ENCODE measurements at regions not wholly inside any gene's neighbourhood (a gene's known extent, or its start where the extent isn't known, plus 50 kb on each side); places are given as distances from the start of the nearest gene placed in this dataset.

DNA sequence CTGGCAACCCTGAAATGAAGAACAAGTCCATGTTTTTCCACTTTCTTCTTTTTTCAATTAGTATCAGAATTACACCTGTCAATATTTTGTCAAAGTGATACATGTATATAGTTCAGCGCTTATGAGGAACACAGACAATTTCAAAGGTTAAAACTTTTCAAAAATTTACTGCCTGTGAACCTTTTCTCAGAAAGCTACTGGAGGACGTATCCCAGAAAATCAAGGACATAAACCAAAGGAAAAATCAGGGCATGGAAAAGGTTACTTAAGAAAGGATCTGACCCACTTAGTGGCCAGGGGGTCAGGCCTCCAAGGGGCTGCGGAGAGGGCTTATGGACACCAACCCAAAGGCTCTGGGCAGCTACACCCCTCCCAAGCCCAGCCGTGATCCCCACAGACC is 81.1 kb upstream of the ACTRT2 start:
- CTCF ChIA-PET, result no interaction called here

DNA sequence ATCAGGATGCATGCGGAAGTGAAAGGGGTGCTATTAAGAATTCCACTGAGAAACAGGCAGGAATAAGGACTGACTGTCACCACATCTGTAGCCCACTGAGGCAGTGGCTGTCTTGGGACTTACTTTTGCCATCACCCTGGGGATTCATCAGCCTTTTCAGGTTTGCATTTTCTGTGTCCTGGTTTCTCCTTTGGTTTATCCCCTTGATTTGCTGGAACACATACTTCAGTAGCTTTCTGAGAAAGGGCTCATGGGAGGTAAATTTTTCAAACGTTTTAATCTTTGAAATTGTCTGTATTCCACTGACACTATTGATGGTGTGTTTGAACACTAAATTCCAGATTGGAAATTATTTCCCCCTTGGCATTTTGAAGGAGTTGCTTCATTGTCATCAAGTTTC is 80.2 kb upstream of the ACTRT2 start:
- H3K9me3 ChIP-seq (ENCODE audit: insufficient read depth, low read depth), result no peaks in the 10 kb centered on the region
- no peak overlapping the region for H3K4me3 ChIP-seq
- H3K4me1 ChIP-seq (replicated peaks; ENCODE audit: insufficient read depth), result no peaks in the 10 kb centered on the region
- H3K79me2 ChIP-seq (ENCODE audit: low read depth), result no peaks in the 10 kb centered on the region
- peaks cover 53% of the 10 kb centered on the region for H3K27me3 ChIP-seq (ENCODE audit: insufficient read depth, low read depth)
- intact Hi-C loops (cut with micrococcal nuclease; ENCODE audit: unreplicated experiment), result no loop called here
- H3K36me3 ChIP-seq (ENCODE audit: low read depth), result no peaks in the 10 kb centered on the region
- no peak overlapping the region for H2AFZ ChIP-seq
- TF ChIP-seq EZH2 (IDR thresholded peaks at IDR 0.05; ENCODE audit: low read depth), result no peak
- TF ChIP-seq CTCF (conservative IDR thresholded peaks at IDR 0.05), result no peak
- DNase-seq, result no peak
- no peak overlapping the region for H3K27ac ChIP-seq
- H4K20me1 ChIP-seq (ENCODE audit: insufficient read depth), result no peaks in the 10 kb centered on the region
- POLR2A ChIA-PET (ENCODE audit: unreplicated experiment), result no interaction called here
- BruUV-seq (replicated peaks), result no TSS peak
- CTCF ChIA-PET, result no interaction called here
- H3K9me2 ChIP-seq (ENCODE audit: insufficient read depth), result no peaks in the 10 kb centered on the region
- no peak overlapping the region for H3K4me2 ChIP-seq
- H3F3A ChIP-seq (ENCODE audit: insufficient read depth, low read depth), result 0 out of 2 replicates have a peak, but pooled peaks cover 6% of the 10 kb centered on the region

More for the DNA sequence above, 81.1 kb upstream of the ACTRT2 start:
- H3K4me1 ChIP-seq (replicated peaks; ENCODE audit: insufficient read depth), result no peaks in the 10 kb centered on the region
- no peaks in the 10 kb centered on the region for H4K20me1 ChIP-seq (ENCODE audit: insufficient read depth)
- BruUV-seq (replicated peaks), result no TSS peak
- no peak for TF ChIP-seq CTCF (conservative IDR thresholded peaks at IDR 0.05)
- no peak for TF ChIP-seq EZH2 (IDR thresholded peaks at IDR 0.05; ENCODE audit: low read depth)
- peaks cover 59% of the 10 kb centered on the region for H3K27me3 ChIP-seq (ENCODE audit: insufficient read depth, low read depth)
- DNase-seq, result no peak
- no peaks in the 10 kb centered on the region for H3K36me3 ChIP-seq (ENCODE audit: low read depth)
- H3K9me3 ChIP-seq (ENCODE audit: insufficient read depth, low read depth), result no peaks in the 10 kb centered on the region
- H3K27ac ChIP-seq, result no peak overlapping the region
- POLR2A ChIA-PET (ENCODE audit: unreplicated experiment), result no interaction called here
- H3K79me2 ChIP-seq (ENCODE audit: low read depth), result no peaks in the 10 kb centered on the region
- 0 out of 2 replicates have a peak, but pooled peaks cover 6% of the 10 kb centered on the region for H3F3A ChIP-seq (ENCODE audit: insufficient read depth, low read depth)
- no peak overlapping the region for H3K4me2 ChIP-seq
- H3K4me3 ChIP-seq, result no peak overlapping the region
- H2AFZ ChIP-seq, result no peak overlapping the region
- H3K9me2 ChIP-seq (ENCODE audit: insufficient read depth), result no peaks in the 10 kb centered on the region
- intact Hi-C loops (cut with micrococcal nuclease; ENCODE audit: unreplicated experiment), result no loop called here

- intact Hi-C loops (cut with micrococcal nuclease; ENCODE audit: unreplicated experiment), result no loop called here
- no peak overlapping the region for H2AFZ ChIP-seq
- H4K20me1 ChIP-seq (ENCODE audit: insufficient read depth), result no peaks in the 10 kb centered on the region
- H3K27ac ChIP-seq, result no peak overlapping the region
- TF ChIP-seq EZH2 (IDR thresholded peaks at IDR 0.05; ENCODE audit: low read depth) (no peak), CTCF (conservative IDR thresholded peaks at IDR 0.05) (no peak)
- no peak overlapping the region for H3K4me3 ChIP-seq
- H3K27me3 ChIP-seq (ENCODE audit: insufficient read depth, low read depth), result peaks cover 53% of the 10 kb centered on the region
- H3K9me2 ChIP-seq (ENCODE audit: insufficient read depth), result no peaks in the 10 kb centered on the region
- DNase-seq, result no peak
- H3K4me2 ChIP-seq, result no peak overlapping the region
- H3K9me3 ChIP-seq (ENCODE audit: insufficient read depth, low read depth), result no peaks in the 10 kb centered on the region
- H3F3A ChIP-seq (ENCODE audit: insufficient read depth, low read depth), result 0 out of 2 replicates have a peak, but pooled peaks cover 6% of the 10 kb centered on the region
- H3K79me2 ChIP-seq (ENCODE audit: low read depth), result no peaks in the 10 kb centered on the region
- ChIA-PET CTCF (no interaction called here), POLR2A (ENCODE audit: unreplicated experiment) (no interaction called here)
- no TSS peak for BruUV-seq (replicated peaks)
- no peaks in the 10 kb centered on the region for H3K4me1 ChIP-seq (replicated peaks; ENCODE audit: insufficient read depth)
- H3K36me3 ChIP-seq (ENCODE audit: low read depth), result no peaks in the 10 kb centered on the region
These were observed 79.4 kb upstream of the ACTRT2 start for GRCh38 chr1:2941907-2942306.

All from PC-9 (cell line).